Heart left ventricle (tissue), 13 donors: ENCODE measurements at regions not wholly inside any gene's neighbourhood (a gene's known extent, or its start where the extent isn't known, plus 50 kb on each side); places are given as distances from the start of the nearest gene placed in this dataset.

Source experiments
- CTCF ChIP-seq, 12 donors: fragments of 200-600 bp; sonication (generic) in 4 of 12; IDR thresholded peaks; one replicate each; pipeline versions ENCODE4 v1.5.0 to v1.8.0; 2018 to 2022; ENCODE audit warnings: antibody characterized with exemption in 12 of 12, mild to moderate bottlenecking in 5 of 12
- POLR2A ChIP-seq, 2 donors: fragments of 450-650 bp; IDR thresholded peaks; one replicate each; pipeline ENCODE4 v1.6.1; 2017; ENCODE audit warnings: antibody characterized with exemption in 2 of 2, mild to moderate bottlenecking in 2 of 2, moderate library complexity in 2 of 2
- donor health status: ischemic (EF 13 %, LVEDD 7.1; RV severe dilation, severe dysfunction).
- donor health status: DM: no; HTN: yes; CAD: no.
- donor health status: DM: no; HTN: no; CAD: no.
- donor health status: ischemic (EF 25% LVEDD 6.9; RV normal size, moderate dysfunction).
- donor health status: ischemic (EF 25% LVEDD 5.7; RV mildly dilated, moderate dysfunction).
- donor health status: ischemic (EF 35%, LVEDD 5.7; RV mildly dilated, moderate dysfunction).
- donor health status: nonischemic (EF 11% LVEDD 7.7; RV severe dilation, severe dysfunction).
- donor health status: DM: yes; HTN: yes; CAD: no.
- donor health status: PGD.
- donor health status: ischemic (EF 29% LVEDD 5.4; RV normal size, mild dysfunction).
- donor health status: nonischemic (EF 23%, LVEDD 6.1; RV moderate dilation, normal function).

GRCh38 chr21:14711287-14711686 lies 165.2 kb upstream of the SAMSN1 start:
- TF ChIP-seq CTCF (IDR thresholded peaks at IDR 0.05) (no peak), POLR2A (IDR thresholded peaks at IDR 0.05) (no peak)
